LNCaP clone FGC (cell line): ENCODE measurements at regions not wholly inside any gene's neighbourhood (a gene's known extent, or its start where the extent isn't known, plus 50 kb on each side); places are given as distances from the start of the nearest gene placed in this dataset.

ENCODE experiments used
- DNase-seq: peaks from one replicate; pipeline ENCODE4 v3.0.0-alpha.2; 2011; ENCODE audit warnings: low read depth
- H3K4me3 ChIP-seq: 2 replicates; pipeline ENCODE4 v1.5.1; 2011; ENCODE audit warnings: mild to moderate bottlenecking, low read depth, low read length, control low read depth
- TF ChIP-seq, protein P1 (sequence below): IDR thresholded peaks from 2 replicates; pipeline ENCODE4 v1.5.1; 2012; ENCODE audit warnings: mild to moderate bottlenecking; ENCODE audit not compliant: control insufficient read depth, insufficient read depth; ENCODE audit errors: extremely low read depth

DNA sequence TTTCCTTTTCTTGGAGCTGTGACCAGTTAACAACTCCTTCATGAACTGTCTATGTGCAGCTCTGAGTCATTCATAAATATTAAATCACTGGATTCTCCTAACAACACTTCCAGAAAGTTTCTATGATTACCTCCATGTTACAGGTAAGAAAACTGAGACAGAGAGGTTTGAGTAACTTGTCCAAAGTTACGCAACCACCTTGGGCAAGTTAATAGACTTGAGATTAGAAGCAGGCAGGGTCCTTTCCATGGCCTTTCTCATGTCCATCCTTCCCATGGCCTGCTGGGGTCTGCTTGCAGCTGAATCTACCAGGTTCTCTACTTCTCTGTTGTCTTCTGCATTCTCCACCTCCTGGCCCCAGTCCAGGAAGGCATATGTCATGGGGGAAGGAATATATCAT lies 648.8 kb upstream of the MKI67 start:
- H3K4me3 ChIP-seq = no peak overlapping the region
- no peak for DNase-seq
- TF ChIP-seq, protein P1, sequence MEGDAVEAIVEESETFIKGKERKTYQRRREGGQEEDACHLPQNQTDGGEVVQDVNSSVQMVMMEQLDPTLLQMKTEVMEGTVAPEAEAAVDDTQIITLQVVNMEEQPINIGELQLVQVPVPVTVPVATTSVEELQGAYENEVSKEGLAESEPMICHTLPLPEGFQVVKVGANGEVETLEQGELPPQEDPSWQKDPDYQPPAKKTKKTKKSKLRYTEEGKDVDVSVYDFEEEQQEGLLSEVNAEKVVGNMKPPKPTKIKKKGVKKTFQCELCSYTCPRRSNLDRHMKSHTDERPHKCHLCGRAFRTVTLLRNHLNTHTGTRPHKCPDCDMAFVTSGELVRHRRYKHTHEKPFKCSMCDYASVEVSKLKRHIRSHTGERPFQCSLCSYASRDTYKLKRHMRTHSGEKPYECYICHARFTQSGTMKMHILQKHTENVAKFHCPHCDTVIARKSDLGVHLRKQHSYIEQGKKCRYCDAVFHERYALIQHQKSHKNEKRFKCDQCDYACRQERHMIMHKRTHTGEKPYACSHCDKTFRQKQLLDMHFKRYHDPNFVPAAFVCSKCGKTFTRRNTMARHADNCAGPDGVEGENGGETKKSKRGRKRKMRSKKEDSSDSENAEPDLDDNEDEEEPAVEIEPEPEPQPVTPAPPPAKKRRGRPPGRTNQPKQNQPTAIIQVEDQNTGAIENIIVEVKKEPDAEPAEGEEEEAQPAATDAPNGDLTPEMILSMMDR = no peak

- TF ChIP-seq, protein P1 = no peak
- no peak overlapping the region for H3K4me3 ChIP-seq
- no peak for DNase-seq
Measured at GRCh38 chr10:128775743-128776142, 649.5 kb upstream of the MKI67 start.

- H3K4me3 ChIP-seq = no peak overlapping the region
- no peak for DNase-seq
- TF ChIP-seq, protein P1 = no peak
Measured at GRCh38 chr10:128776673-128777252, 650.5 kb upstream of the MKI67 start.

GRCh38 chr10:128777342-128777741 lies 651.1 kb upstream of the MKI67 start:
- TF ChIP-seq, protein P1 = no peak
- H3K4me3 ChIP-seq = no peak overlapping the region
- no peak for DNase-seq

DNA sequence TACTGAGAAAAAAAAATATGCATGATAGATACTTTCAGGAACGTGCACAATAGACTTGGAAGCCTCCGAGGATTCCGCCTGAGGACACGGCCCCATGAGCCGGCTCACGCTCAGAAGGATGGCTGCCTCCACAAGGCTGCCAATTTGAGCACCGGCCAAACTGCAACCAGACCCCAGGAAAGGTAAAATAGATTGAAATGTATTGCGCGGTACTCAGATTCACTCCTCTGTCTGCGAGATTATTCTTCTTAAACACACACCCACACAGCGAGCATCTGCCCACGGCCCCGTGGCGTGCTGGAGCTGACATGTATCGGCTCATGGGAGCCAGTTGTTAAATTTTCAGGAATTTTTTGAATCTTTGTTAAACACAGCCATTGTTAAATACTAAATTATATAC lies 653.2 kb upstream of the MKI67 start:
- no peak for DNase-seq
- no peak overlapping the region for H3K4me3 ChIP-seq
- TF ChIP-seq, protein P1 = no peak

DNA sequence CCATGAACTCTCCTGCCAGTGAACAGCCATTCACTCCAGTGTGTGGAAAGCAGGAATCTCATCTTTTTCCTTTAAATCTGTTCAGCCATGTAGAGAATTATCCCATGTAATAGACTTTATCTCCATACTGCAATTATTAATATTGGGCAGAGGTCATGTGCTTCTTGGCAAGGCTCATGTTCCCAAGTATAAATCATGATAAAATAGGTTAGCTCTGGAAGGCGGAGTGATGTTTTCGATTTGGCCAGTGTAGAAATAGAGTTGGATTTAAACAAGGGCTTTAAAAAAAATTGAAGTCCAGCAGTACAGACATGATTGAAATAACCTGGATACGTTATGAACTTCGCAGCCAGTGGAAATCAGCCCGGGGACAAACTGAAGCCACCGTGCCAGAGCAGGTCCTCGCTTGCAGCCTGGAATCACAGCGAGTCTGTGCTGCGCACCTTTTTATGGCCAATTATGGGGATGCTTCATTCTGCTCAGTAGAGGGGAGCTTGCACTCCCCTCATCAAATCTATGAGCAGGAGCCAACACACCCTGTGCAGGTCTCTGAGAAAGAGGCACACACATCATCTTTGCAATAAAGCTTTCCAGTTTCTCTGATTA lies 654.0 kb upstream of the MKI67 start:
- H3K4me3 ChIP-seq = no peak overlapping the region
- DNase-seq = no peak
- TF ChIP-seq, protein P1 = no peak

DNA sequence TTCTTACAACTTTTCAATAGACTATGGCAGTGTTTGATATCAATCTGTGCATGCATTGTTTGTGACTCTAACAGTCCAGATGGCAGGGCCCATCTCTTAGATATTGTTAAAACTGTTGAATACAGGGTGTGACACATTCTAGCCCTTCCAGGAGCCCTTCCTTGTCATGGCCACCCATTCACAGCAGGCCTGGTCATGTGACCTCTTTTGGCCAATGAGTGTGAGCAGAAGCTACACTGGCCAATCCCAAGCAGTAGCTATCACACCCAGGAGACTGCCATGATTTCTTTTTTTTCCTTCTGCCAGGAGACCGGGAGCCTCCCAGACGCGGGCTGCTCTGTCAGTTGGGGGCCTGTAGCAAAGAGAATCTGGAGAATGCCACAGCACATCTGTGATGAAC lies 655.4 kb upstream of the MKI67 start:
- no peak for DNase-seq
- no peak overlapping the region for H3K4me3 ChIP-seq

More for the DNA sequence above, 655.4 kb upstream of the MKI67 start:
- TF ChIP-seq, protein P1 = no peak
